GM23338 (cell line): ENCODE measurements at regions not wholly inside any gene's neighbourhood (a gene's known extent, or its start where the extent isn't known, plus 50 kb on each side); places are given as distances from the start of the nearest gene placed in this dataset.

ENCODE experiments used
- ATAC-seq: fragments of 200-7000 bp; cut with Tn5 transposase; 3 replicates; pipeline ENCODE4 v1.9.1; 2020
- DNase-seq: peaks from one replicate; pipeline ENCODE4 v3.0.0-alpha.2; 2015; ENCODE audit warnings: low spot score
- H2AFZ ChIP-seq: fragments of 200-600 bp; sonication (generic); 2 replicates; pipeline ENCODE4 v1.8.0; 2016; ENCODE audit warnings: antibody characterized with exemption, mild to moderate bottlenecking, moderate library complexity
- H3F3A ChIP-seq: fragments of 200-600 bp; sonication (generic); replicated peaks from 2 replicates; pipeline ENCODE4 v1.8.0; 2017; ENCODE audit warnings: antibody characterized with exemption, mixed run types, low read depth
- H3K27ac ChIP-seq: fragments of 200-600 bp; sonication (generic); 2 replicates; pipeline ENCODE4 v1.6.1; 2016; ENCODE audit warnings: low read depth
- H3K27me3 ChIP-seq: fragments of 200-600 bp; sonication (generic); 2 replicates; pipeline ENCODE4 v1.8.0; 2016; ENCODE audit warnings: mild to moderate bottlenecking, mixed run types, moderate library complexity; ENCODE audit not compliant: insufficient read depth
- H3K36me3 ChIP-seq: fragments of 200-600 bp; sonication (generic); 2 replicates; pipeline ENCODE4 v1.8.0; 2016; ENCODE audit warnings: mild to moderate bottlenecking; ENCODE audit not compliant: insufficient read depth
- H3K4me1 ChIP-seq: fragments of 200-600 bp; sonication (generic); 2 replicates; pipeline ENCODE4 v1.8.0; 2016; ENCODE audit warnings: mild to moderate bottlenecking, moderate library complexity; ENCODE audit not compliant: insufficient read depth
- H3K4me2 ChIP-seq: fragments of 200-600 bp; sonication (generic); 2 replicates; pipeline ENCODE4 v1.7.1; 2017; ENCODE audit warnings: mixed run types
- H3K4me3 ChIP-seq: fragments of 200-600 bp; sonication (generic); 2 replicates; pipeline ENCODE4 v1.6.1; 2016; ENCODE audit warnings: mixed run types
- H3K79me2 ChIP-seq: fragments of 200-600 bp; sonication (generic); replicated peaks from 2 replicates; pipeline ENCODE4 v1.8.0; 2017; ENCODE audit warnings: mild to moderate bottlenecking; ENCODE audit not compliant: insufficient read depth
- H3K9me2 ChIP-seq: fragments of 200-600 bp; sonication (generic); 2 replicates; pipeline ENCODE4 v1.8.0; 2017; ENCODE audit not compliant: insufficient read depth
- H4K20me1 ChIP-seq: fragments of 200-600 bp; sonication (generic); replicated peaks from 2 replicates; pipeline ENCODE4 v1.8.0; 2017; ENCODE audit warnings: mild to moderate bottlenecking; ENCODE audit not compliant: insufficient read depth
- H3K27ac Mint-ChIP-seq: 2 replicates; pipeline ENCODE4 v1.8.0; 2020; ENCODE audit warnings: inconsistent platforms, mild to moderate bottlenecking, moderate library complexity, mixed read lengths
- H3K27me3 Mint-ChIP-seq: 3 replicates; pipeline ENCODE4 v1.8.0; 2022; ENCODE audit warnings: low read depth, mild to moderate bottlenecking, moderate library complexity, mixed read lengths, inconsistent platforms; ENCODE audit not compliant: insufficient read depth, poor library complexity
- H3K36me3 Mint-ChIP-seq: 3 replicates; pipeline ENCODE4 v1.8.0; 2021; ENCODE audit warnings: low read depth, mild to moderate bottlenecking, inconsistent platforms, moderate library complexity, mixed read lengths
- H3K4me1 Mint-ChIP-seq: 3 replicates; pipeline ENCODE4 v1.8.0; 2020; ENCODE audit warnings: mild to moderate bottlenecking, inconsistent platforms, mixed read lengths
- H3K4me3 Mint-ChIP-seq: 3 replicates; pipeline ENCODE4 v1.8.0; 2021; ENCODE audit warnings: moderate library complexity, mild to moderate bottlenecking, inconsistent platforms, mixed read lengths
- H3K9me3 Mint-ChIP-seq: 3 replicates; pipeline ENCODE4 v1.8.0; 2020; ENCODE audit warnings: moderate library complexity, mild to moderate bottlenecking, inconsistent platforms, mixed read lengths
- CREB1 ChIP-seq: fragments of 250-450 bp; sonication (Bioruptor Pico); IDR thresholded peaks from 2 replicates; pipeline ENCODE4 v1.5.0; 2020; ENCODE audit warnings: low read depth, mild to moderate bottlenecking, moderate library complexity
- EZH2phosphoT487 ChIP-seq: fragments of 200-600 bp; sonication (generic); IDR thresholded peaks from one replicate; pipeline ENCODE4 v1.8.1; 2018; ENCODE audit warnings: antibody characterized with exemption; ENCODE audit not compliant: unreplicated experiment
- NANOG ChIP-seq: IDR thresholded peaks from 2 replicates; pipeline ENCODE4 v1.6.1; 2016; ENCODE audit warnings: antibody characterized with exemption, borderline replicate concordance
- POLR2AphosphoS5 ChIP-seq: IDR thresholded peaks from 2 replicates; pipeline ENCODE4 v1.6.1; 2016; ENCODE audit warnings: antibody characterized with exemption, low read depth
- STAT1 ChIP-seq: IDR thresholded peaks from one replicate; pipeline ENCODE4 v1.6.1; 2016; ENCODE audit warnings: antibody characterized with exemption; ENCODE audit not compliant: unreplicated experiment
- TF ChIP-seq, protein P1 (sequence below): IDR thresholded peaks from one replicate; pipeline ENCODE4 v1.6.1; 2018; ENCODE audit warnings: antibody characterized with exemption; ENCODE audit not compliant: unreplicated experiment
- TF ChIP-seq, protein P2 (sequence below): IDR thresholded peaks from 2 replicates; pipeline ENCODE4 v1.6.1; 2016; ENCODE audit warnings: antibody characterized with exemption
- TF ChIP-seq, protein P3 (sequence below), 2 experiments: fragments of 200-600 bp in 1 of 2; sonication (generic) in 1 of 2; conservative IDR thresholded peaks; 2 replicates each; pipeline versions ENCODE4 v1.5.1 to v1.6.1; 2016 to 2017; ENCODE audit warnings: antibody characterized with exemption in 2 of 2, low read depth in 2 of 2, mild to moderate bottlenecking in 2 of 2, moderate library complexity in 1 of 2

DNA sequence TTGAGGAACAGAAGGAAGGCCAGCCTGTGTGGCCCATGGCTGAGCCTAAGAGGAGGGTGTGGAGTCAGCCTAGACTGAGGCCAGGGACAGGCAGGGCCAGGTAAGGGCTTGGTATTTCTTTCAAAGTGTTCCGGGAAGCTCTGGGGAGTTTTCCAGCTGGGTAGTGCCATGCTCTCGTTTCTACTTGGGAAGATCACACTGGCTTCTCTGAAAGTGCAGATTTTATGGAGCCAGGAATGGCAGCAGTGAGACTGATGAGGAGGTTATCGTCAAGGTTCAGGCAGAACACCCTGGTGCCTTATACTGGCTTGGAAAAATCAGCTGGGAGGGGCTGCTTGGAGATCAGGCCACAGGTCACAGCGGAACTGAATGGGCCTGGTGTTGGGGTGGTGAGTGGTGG, 245.1 kb downstream of the SOX11 start:
- Mint-ChIP-seq H3K9me3 (peaks cover 52% of the 10 kb centered on the region), H3K4me3 (no peak overlapping the region), H3K27ac (no peak overlapping the region), H3K4me1 (peaks cover 11% of the 10 kb centered on the region; the same call in 2 of the 3 replicates), H3K27me3 (peaks cover 8% of the 10 kb centered on the region), H3K36me3 (peaks cover 5% of the 10 kb centered on the region; the same call in 2 of the 3 replicates)
- TF ChIP-seq, protein P1, sequence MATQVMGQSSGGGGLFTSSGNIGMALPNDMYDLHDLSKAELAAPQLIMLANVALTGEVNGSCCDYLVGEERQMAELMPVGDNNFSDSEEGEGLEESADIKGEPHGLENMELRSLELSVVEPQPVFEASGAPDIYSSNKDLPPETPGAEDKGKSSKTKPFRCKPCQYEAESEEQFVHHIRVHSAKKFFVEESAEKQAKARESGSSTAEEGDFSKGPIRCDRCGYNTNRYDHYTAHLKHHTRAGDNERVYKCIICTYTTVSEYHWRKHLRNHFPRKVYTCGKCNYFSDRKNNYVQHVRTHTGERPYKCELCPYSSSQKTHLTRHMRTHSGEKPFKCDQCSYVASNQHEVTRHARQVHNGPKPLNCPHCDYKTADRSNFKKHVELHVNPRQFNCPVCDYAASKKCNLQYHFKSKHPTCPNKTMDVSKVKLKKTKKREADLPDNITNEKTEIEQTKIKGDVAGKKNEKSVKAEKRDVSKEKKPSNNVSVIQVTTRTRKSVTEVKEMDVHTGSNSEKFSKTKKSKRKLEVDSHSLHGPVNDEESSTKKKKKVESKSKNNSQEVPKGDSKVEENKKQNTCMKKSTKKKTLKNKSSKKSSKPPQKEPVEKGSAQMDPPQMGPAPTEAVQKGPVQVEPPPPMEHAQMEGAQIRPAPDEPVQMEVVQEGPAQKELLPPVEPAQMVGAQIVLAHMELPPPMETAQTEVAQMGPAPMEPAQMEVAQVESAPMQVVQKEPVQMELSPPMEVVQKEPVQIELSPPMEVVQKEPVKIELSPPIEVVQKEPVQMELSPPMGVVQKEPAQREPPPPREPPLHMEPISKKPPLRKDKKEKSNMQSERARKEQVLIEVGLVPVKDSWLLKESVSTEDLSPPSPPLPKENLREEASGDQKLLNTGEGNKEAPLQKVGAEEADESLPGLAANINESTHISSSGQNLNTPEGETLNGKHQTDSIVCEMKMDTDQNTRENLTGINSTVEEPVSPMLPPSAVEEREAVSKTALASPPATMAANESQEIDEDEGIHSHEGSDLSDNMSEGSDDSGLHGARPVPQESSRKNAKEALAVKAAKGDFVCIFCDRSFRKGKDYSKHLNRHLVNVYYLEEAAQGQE, result no peak
- no peak for TF ChIP-seq STAT1
- TF ChIP-seq CREB1 (CRISPR knock-in tag), result no peak
- TF ChIP-seq EZH2phosphoT487, result no peak
- TF ChIP-seq, protein P2, sequence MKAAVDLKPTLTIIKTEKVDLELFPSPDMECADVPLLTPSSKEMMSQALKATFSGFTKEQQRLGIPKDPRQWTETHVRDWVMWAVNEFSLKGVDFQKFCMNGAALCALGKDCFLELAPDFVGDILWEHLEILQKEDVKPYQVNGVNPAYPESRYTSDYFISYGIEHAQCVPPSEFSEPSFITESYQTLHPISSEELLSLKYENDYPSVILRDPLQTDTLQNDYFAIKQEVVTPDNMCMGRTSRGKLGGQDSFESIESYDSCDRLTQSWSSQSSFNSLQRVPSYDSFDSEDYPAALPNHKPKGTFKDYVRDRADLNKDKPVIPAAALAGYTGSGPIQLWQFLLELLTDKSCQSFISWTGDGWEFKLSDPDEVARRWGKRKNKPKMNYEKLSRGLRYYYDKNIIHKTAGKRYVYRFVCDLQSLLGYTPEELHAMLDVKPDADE, result no peak
- H3K27ac ChIP-seq, result no peak overlapping the region
- no peaks in the 10 kb centered on the region for H3K27me3 ChIP-seq
- no peak overlapping the region for H2AFZ ChIP-seq
- H3K9me2 ChIP-seq, result no peaks in the 10 kb centered on the region; the same call in 1 of the 2 replicates
- no peaks in the 10 kb centered on the region for H3F3A ChIP-seq
- H3K36me3 ChIP-seq, result no peaks in the 10 kb centered on the region; the same call in 1 of the 2 replicates
- H3K4me2 ChIP-seq, result no peak overlapping the region
- H3K4me3 ChIP-seq, result no peak overlapping the region
- ATAC-seq (no peak), DNase-seq (no peak)
- no peaks in the 10 kb centered on the region for H3K79me2 ChIP-seq
- H4K20me1 ChIP-seq, result no peaks in the 10 kb centered on the region
- no peaks in the 10 kb centered on the region for H3K4me1 ChIP-seq

DNA sequence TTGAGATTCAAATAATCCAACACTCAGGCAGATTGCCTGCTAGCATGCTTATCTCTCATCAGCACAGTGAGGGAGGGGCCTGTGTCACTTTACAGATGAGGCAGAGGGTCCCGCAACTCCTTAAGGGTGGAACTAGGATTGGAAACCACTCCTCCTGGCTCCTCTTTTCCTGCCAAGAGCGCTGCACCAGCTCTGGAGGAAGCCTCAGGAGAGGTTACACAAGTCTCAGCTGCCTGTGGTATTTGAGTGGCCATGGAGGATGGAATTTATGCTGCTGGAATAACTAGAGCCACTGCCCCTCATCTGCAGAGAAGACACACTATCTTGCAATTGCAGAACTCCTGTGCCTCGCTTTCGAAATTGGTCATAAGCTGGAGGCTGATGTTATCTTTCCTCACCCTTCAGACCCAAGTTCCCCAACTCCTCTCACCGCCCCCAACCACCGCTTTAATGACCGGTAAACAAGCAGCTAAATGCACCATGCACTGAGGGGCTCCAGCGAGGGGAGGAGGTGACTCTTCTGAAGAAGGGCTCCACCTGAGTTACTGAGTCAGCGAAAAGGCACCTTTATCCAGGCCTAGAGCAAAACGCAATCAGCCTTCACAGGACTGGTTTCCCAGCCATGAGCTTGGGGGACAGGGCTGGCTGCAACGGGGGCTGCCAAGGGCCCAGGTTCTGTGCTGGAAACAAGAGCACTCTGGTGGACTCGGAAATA, 245.8 kb downstream of the SOX11 start:
- Histone ChIP-seq H3K4me1 (no peaks in the 10 kb centered on the region), H2AFZ (peak overlapping the region; percentile 76), H3K27ac (no peak overlapping the region), H3K79me2 (no peaks in the 10 kb centered on the region), H3K36me3 (no peaks in the 10 kb centered on the region; the same call in 1 of the 2 replicates), H3K4me3 (no peak overlapping the region), H3K4me2 (no peak overlapping the region), H3K9me2 (no peaks in the 10 kb centered on the region; the same call in 1 of the 2 replicates), H3F3A (no peaks in the 10 kb centered on the region), H3K27me3 (no peaks in the 10 kb centered on the region), H4K20me1 (no peaks in the 10 kb centered on the region)
- peaks cover 8% of the 10 kb centered on the region for H3K27me3 Mint-ChIP-seq
- H3K4me3 Mint-ChIP-seq, result no peak overlapping the region
- H3K9me3 Mint-ChIP-seq, result peaks cover 58% of the 10 kb centered on the region
- peak; percentile 52 for ATAC-seq
- peaks cover 5% of the 10 kb centered on the region; the same call in 2 of the 3 replicates for H3K36me3 Mint-ChIP-seq
- peaks cover 11% of the 10 kb centered on the region; the same call in 2 of the 3 replicates for H3K4me1 Mint-ChIP-seq
- no peak for DNase-seq
- no peak overlapping the region for H3K27ac Mint-ChIP-seq
- TF ChIP-seq POLR2AphosphoS5 (no peak), NANOG (no peak)
- TF ChIP-seq, protein P3, sequence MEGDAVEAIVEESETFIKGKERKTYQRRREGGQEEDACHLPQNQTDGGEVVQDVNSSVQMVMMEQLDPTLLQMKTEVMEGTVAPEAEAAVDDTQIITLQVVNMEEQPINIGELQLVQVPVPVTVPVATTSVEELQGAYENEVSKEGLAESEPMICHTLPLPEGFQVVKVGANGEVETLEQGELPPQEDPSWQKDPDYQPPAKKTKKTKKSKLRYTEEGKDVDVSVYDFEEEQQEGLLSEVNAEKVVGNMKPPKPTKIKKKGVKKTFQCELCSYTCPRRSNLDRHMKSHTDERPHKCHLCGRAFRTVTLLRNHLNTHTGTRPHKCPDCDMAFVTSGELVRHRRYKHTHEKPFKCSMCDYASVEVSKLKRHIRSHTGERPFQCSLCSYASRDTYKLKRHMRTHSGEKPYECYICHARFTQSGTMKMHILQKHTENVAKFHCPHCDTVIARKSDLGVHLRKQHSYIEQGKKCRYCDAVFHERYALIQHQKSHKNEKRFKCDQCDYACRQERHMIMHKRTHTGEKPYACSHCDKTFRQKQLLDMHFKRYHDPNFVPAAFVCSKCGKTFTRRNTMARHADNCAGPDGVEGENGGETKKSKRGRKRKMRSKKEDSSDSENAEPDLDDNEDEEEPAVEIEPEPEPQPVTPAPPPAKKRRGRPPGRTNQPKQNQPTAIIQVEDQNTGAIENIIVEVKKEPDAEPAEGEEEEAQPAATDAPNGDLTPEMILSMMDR (conservative IDR thresholded peaks at IDR 0.05; ENCODE audit: low read depth in 2 of 2), result no peak
- TF ChIP-seq, protein P2, result no peak
- TF ChIP-seq, protein P1, result no peak
